Mucosa of descending colon (tissue), 3 donors: ENCODE measurements at regions not wholly inside any gene's neighbourhood (a gene's known extent, or its start where the extent isn't known, plus 50 kb on each side); places are given as distances from the start of the nearest gene placed in this dataset.

Source experiments
- ATAC-seq: fragments of 200-7000 bp; cut with Tn5 transposase; one replicate; pipeline ENCODE4 v1.9.1; 2020; ENCODE audit warnings: mild to moderate bottlenecking, moderate library complexity
- DNase-seq, 3 donors: peaks; one replicate each; pipeline ENCODE4 v3.0.0-alpha.2; 2020
- H3K36me3 ChIP-seq: fragments of 200-600 bp; one replicate; pipeline ENCODE4 v1.8.0; 2021; ENCODE audit warnings: low read depth, mild to moderate bottlenecking
- H3K4me1 ChIP-seq: fragments of 200-600 bp; one replicate; pipeline ENCODE4 v1.8.0; 2021; ENCODE audit warnings: low read depth, mild to moderate bottlenecking
- H3K4me3 ChIP-seq: fragments of 200-600 bp; one replicate; pipeline ENCODE4 v1.8.0; 2021; ENCODE audit warnings: mild to moderate bottlenecking
- H3K9me3 ChIP-seq: fragments of 200-600 bp; one replicate; pipeline ENCODE4 v1.8.0; 2021; ENCODE audit warnings: mild to moderate bottlenecking
- intact Hi-C, 2 donors: fragments of 100-400 bp; cut with DNase I in 1 of 2; cut with micrococcal nuclease in 1 of 2; formaldehyde crosslinking; loops; one replicate each; pipeline versions ENCODE4 v1.11.0 to v1.11.1; 2022; cut with DNase I, micrococcal nuclease
- TF ChIP-seq, protein P1 (sequence below): fragments of 200-600 bp; IDR thresholded peaks from one replicate; pipeline ENCODE4 v1.8.0; 2022; ENCODE audit warnings: antibody characterized with exemption, mild to moderate bottlenecking
- donor health status: DM: no; HTN: no; CAD: no; lungs with moderate emphysema.
- donor health status: DM: no; HTN: no; CAD: no.
- donor health status: DM: no; HTN: yes; CAD: no.

- no peaks in the 10 kb centered on the region for H3K36me3 ChIP-seq
- H3K9me3 ChIP-seq, result no peaks in the 10 kb centered on the region
- DNase-seq, result no peak
- intact Hi-C loops, result no loop called here
- no peak for ATAC-seq
- TF ChIP-seq, protein P1, sequence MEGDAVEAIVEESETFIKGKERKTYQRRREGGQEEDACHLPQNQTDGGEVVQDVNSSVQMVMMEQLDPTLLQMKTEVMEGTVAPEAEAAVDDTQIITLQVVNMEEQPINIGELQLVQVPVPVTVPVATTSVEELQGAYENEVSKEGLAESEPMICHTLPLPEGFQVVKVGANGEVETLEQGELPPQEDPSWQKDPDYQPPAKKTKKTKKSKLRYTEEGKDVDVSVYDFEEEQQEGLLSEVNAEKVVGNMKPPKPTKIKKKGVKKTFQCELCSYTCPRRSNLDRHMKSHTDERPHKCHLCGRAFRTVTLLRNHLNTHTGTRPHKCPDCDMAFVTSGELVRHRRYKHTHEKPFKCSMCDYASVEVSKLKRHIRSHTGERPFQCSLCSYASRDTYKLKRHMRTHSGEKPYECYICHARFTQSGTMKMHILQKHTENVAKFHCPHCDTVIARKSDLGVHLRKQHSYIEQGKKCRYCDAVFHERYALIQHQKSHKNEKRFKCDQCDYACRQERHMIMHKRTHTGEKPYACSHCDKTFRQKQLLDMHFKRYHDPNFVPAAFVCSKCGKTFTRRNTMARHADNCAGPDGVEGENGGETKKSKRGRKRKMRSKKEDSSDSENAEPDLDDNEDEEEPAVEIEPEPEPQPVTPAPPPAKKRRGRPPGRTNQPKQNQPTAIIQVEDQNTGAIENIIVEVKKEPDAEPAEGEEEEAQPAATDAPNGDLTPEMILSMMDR, result no peak
- no peak overlapping the region for H3K4me3 ChIP-seq
- no peaks in the 10 kb centered on the region for H3K4me1 ChIP-seq
Observed at GRCh38 chr17:55612691-55613141, 101.5 kb upstream of the SMIM36 start.

DNA sequence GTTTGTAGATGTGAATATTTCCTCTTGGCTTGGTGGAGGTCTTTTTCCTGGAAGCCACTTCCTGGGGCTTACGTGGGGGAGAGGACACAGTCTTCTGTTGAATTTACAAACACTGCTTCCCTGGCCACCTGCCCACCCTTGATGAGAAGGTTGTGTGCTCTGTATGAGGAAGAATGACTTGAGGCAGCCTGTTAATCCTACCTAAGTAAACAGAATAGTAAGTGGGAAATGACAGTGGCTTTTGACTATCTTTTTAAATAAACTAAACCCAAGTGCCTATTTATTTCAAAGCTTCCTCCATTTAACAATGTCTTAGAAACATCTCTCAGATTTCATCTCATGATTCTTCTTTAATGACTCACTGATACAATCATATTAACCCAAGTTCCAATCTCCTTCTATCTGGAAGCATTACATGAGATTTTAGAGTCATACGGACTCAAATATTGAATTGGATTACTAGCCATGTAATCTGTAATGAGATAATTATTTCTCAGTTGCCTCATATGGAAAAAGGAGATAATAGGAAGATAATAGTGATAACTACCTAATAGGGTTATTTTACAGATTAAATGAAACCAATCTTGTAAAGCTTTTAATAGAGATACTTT, 96.6 kb upstream of the SMIM36 start:
- TF ChIP-seq, protein P1, result no peak
- no peak overlapping the region for H3K4me3 ChIP-seq
- no peaks in the 10 kb centered on the region for H3K36me3 ChIP-seq
- DNase-seq, result peak; percentile 51 to 65 (median 53)
- peak; percentile 61 for ATAC-seq
- intact Hi-C loops, result loop anchor here in 1 of 2 donors (10.0 kb wide), 1 partner anchor 107 kb away; no protein-coding TSS in a partner anchor
- H3K4me1 ChIP-seq, result no peaks in the 10 kb centered on the region
- no peaks in the 10 kb centered on the region for H3K9me3 ChIP-seq

- H3K9me3 ChIP-seq, result no peaks in the 10 kb centered on the region
- TF ChIP-seq, protein P1, result no peak
- intact Hi-C loops, result loop anchor here in 1 of 2 donors (10.0 kb wide), 1 partner anchor 108 kb away; no protein-coding TSS in a partner anchor
- no peak overlapping the region for H3K4me3 ChIP-seq
- ATAC-seq (peak; percentile 56), DNase-seq (no peak)
- no peaks in the 10 kb centered on the region for H3K4me1 ChIP-seq
- H3K36me3 ChIP-seq, result no peaks in the 10 kb centered on the region
Observed at GRCh38 chr17:55606488-55606815, 95.2 kb upstream of the SMIM36 start.

DNA sequence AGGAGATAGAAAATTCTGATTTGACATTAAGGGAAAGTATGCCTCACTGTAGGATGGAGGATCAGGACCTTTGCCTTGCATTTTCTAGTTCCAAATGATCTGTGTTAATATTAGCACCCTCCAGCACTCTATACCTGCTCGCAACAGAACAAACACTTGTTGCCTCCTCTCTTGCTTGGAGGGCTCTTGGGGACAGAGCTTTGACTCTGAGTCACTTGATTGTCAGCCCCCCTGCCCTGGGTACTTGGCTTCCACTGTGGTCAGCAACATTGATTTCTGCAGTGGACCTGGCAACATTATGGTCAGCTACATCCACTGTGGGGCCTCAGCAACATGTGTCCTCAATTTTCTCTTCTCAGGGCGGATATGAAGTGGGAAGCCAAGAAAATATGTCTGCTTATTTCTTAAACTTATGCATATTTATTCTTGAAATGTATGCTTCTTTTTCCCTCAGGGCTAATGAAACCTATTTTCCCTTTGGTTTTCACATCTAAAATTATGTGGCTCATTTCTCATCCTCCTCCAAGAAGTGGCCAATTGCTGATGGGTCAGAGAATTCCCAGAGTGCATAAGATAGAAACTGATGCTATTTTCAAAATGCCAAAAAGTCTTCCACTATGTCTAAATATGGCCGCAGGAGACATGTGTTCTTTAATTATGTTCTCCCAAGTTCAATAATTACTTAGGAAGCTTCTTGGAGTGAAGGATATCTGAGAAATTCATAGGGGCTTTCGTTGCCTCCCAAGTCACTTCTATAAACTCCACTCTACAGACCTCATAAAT, 94.6 kb upstream of the SMIM36 start:
- no peak for DNase-seq
- TF ChIP-seq, protein P1, result no peak
- intact Hi-C loops, result loop anchor here in 1 of 2 donors (10.0 kb wide), 1 partner anchor 109 kb away; no protein-coding TSS in a partner anchor
- Histone ChIP-seq H3K4me1 (no peaks in the 10 kb centered on the region), H3K9me3 (no peaks in the 10 kb centered on the region), H3K4me3 (no peak overlapping the region), H3K36me3 (no peaks in the 10 kb centered on the region)
- no peak for ATAC-seq

DNA sequence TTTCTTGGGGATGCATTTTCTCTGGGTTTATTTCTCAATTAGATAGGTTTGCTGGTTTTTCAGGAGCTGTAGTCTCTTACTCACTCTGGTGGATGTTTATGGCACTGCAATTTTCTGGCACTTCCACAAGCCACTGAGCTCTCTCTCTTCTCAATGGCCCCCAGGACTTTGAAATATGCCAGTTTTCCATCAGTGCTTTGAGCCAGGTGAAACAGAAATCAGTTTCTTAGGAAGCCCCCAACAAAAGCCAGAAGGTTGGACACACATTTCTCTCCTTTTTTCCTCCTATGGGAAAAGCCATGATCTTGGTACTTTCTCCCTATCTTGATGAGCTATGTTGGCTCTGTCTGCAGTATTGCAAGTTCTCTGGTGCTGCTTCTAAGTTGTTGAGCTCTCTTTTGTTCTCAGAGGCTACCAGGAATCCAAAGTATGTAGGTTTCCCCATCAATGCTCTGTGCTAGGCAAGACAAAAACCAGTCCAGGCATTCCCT, 90.7 kb upstream of the SMIM36 start:
- DNase-seq, result peak in 1 of 3 donors; percentile 48
- H3K36me3 ChIP-seq, result no peaks in the 10 kb centered on the region
- H3K9me3 ChIP-seq, result peaks cover 13% of the 10 kb centered on the region
- H3K4me3 ChIP-seq, result no peak overlapping the region
- ATAC-seq, result peak; percentile 40
- H3K4me1 ChIP-seq, result no peaks in the 10 kb centered on the region
- intact Hi-C loops, result loop anchor here in 1 of 2 donors (5.0 to 10.0 kb wide), 2 partner anchors 75 to 113 kb away; no protein-coding TSS in a partner anchor
- TF ChIP-seq, protein P1, result no peak
